Type B pancreatic cell (in vitro differentiated cells): ENCODE measurements at regions not wholly inside any gene's neighbourhood (a gene's known extent, or its start where the extent isn't known, plus 50 kb on each side); places are given as distances from the start of the nearest gene placed in this dataset.

Experiments
- DNase-seq: peaks from one replicate; pipeline ENCODE4 v3.0.0; 2021; ENCODE audit warnings: mixed read lengths; ENCODE audit not compliant: unreplicated experiment; ENCODE audit errors: extremely low spot score
- H3K27ac Mint-ChIP-seq: 2 replicates; pipeline ENCODE4 v1.8.0; 2021; ENCODE audit warnings: mild to moderate bottlenecking, mixed read lengths
- H3K27me3 Mint-ChIP-seq: 2 replicates; pipeline ENCODE4 v1.8.0; 2021; ENCODE audit warnings: mixed read lengths
- H3K36me3 Mint-ChIP-seq: 2 replicates; pipeline ENCODE4 v1.8.0; 2021; ENCODE audit warnings: mixed read lengths
- H3K4me1 Mint-ChIP-seq: one replicate; pipeline ENCODE4 v1.8.0; 2021; ENCODE audit warnings: mixed read lengths; ENCODE audit not compliant: unreplicated experiment
- H3K4me3 Mint-ChIP-seq: 2 replicates; pipeline ENCODE4 v1.8.0; 2021; ENCODE audit warnings: mild to moderate bottlenecking, mixed read lengths
- H3K9me3 Mint-ChIP-seq: 2 replicates; pipeline ENCODE4 v1.8.0; 2021; ENCODE audit warnings: mixed read lengths
- TF ChIP-seq, protein P1 (sequence below): fragments of 200-600 bp; sonication (generic); conservative IDR thresholded peaks from 2 replicates; pipeline ENCODE4 v1.5.0; 2021; ENCODE audit warnings: antibody characterized with exemption, mild to moderate bottlenecking

DNA sequence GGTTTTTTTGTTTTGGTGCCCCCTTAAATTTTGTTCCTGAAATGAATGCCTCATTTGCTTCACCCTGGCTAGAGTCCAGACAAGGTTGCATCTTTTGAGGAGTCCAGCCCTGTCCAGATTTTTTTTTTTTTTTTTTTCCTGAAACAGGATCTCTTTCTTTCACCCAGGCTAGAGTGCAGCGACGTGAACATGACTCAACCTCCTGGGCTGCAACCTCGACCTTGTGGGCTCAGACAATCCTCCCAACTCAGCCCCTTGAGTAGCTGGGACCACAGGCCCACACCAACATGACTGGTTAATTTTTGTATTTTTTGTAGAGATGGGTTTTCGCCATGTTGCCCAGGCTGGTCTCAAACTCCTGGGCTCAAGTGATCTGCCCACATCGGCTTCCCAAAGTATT is 469.0 kb upstream of the BRINP1 start:
- H3K4me1 Mint-ChIP-seq, result peaks cover 14% of the 10 kb centered on the region
- no peak for DNase-seq

DNA sequence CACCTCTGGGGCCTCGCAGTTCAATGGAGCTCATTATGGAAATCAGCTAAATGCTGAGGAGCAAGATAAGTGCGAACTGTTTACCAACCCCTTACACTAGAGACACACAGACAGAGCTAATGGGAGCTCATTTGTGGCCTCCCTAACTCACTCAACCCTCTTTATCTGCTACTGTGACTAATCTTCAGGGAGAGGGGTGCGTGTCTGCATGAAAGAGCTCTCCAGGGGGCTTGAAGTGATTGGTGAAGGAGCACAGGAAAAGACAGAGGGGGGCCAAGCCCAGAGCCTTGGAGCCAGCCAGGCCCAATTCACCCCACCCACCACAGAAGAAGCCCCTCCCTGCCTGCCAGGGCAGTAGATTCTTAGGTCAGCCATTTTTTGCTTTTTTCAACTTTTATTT is 466.8 kb upstream of the BRINP1 start:
- H3K36me3 Mint-ChIP-seq, result no peaks in the 10 kb centered on the region
- H3K27ac Mint-ChIP-seq, result no peak overlapping the region
- DNase-seq, result no peak

More for the DNA sequence above, 469.0 kb upstream of the BRINP1 start:
- H3K27me3 Mint-ChIP-seq, result peaks cover 15% of the 10 kb centered on the region
- TF ChIP-seq, protein P1, sequence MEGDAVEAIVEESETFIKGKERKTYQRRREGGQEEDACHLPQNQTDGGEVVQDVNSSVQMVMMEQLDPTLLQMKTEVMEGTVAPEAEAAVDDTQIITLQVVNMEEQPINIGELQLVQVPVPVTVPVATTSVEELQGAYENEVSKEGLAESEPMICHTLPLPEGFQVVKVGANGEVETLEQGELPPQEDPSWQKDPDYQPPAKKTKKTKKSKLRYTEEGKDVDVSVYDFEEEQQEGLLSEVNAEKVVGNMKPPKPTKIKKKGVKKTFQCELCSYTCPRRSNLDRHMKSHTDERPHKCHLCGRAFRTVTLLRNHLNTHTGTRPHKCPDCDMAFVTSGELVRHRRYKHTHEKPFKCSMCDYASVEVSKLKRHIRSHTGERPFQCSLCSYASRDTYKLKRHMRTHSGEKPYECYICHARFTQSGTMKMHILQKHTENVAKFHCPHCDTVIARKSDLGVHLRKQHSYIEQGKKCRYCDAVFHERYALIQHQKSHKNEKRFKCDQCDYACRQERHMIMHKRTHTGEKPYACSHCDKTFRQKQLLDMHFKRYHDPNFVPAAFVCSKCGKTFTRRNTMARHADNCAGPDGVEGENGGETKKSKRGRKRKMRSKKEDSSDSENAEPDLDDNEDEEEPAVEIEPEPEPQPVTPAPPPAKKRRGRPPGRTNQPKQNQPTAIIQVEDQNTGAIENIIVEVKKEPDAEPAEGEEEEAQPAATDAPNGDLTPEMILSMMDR, result no peak
- no peaks in the 10 kb centered on the region for H3K9me3 Mint-ChIP-seq
- no peak overlapping the region for H3K4me3 Mint-ChIP-seq
- H3K27ac Mint-ChIP-seq, result no peak overlapping the region
- no peaks in the 10 kb centered on the region for H3K36me3 Mint-ChIP-seq

DNA sequence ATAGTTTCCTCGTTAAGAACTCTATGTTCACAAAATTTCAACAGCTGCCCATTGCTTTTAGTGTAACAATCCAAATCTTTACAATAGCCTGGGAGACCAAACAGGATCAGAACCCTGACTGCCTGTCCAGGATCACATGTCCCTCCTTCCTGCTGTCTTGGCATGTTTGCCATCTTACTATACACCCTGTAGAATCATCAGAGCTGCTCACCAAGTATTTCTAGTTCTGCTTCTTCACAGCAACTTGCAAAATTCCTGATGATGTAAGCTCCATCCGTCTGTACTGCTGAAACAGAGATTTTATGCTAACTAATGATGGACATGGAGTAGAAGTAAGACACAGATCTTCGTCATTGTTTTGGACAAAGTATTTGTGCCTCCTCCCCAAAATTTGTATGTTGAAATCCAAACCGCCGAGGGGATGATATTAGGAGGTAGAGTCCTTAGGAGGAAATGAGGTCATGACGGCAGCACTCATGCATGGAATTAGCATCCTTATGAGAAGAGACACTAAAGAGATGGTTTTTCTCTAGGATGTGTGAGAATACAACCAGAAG is 464.9 kb upstream of the BRINP1 start:
- no peak overlapping the region for H3K4me3 Mint-ChIP-seq
- H3K36me3 Mint-ChIP-seq, result no peaks in the 10 kb centered on the region
- TF ChIP-seq, protein P1, result no peak
- H3K27me3 Mint-ChIP-seq, result peaks cover 25% of the 10 kb centered on the region
- no peak for DNase-seq
- H3K9me3 Mint-ChIP-seq, result no peaks in the 10 kb centered on the region
- no peaks in the 10 kb centered on the region for H3K4me1 Mint-ChIP-seq
- H3K27ac Mint-ChIP-seq, result peak overlapping the region; percentile 78

More for the DNA sequence above, 466.8 kb upstream of the BRINP1 start:
- Mint-ChIP-seq H3K27me3 (peaks cover 26% of the 10 kb centered on the region), H3K9me3 (no peaks in the 10 kb centered on the region), H3K4me1 (peaks cover 14% of the 10 kb centered on the region), H3K4me3 (no peak overlapping the region)
- TF ChIP-seq, protein P1, result no peak

DNA sequence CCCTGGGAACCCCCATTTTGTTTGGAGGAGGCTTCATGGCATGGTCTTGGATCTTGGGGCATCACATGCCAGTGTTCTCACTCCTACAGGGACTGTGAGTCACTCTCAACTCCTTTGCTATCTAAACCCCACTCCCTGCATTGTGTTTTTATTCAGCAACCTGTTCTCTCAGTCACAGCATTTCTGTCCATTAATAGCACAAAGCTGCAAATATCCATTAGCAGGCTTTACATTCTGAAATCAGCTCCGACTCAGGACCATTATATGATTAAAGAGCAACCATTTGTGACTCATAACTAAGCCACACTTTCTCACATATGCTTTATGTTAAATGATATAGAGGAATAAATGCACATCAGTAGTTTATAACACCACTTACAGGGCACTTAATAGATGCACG is 462.1 kb upstream of the BRINP1 start:
- no peak for DNase-seq
- TF ChIP-seq, protein P1, result no peak
- Mint-ChIP-seq H3K9me3 (no peaks in the 10 kb centered on the region), H3K4me3 (no peak overlapping the region), H3K4me1 (no peaks in the 10 kb centered on the region), H3K27ac (no peak overlapping the region), H3K27me3 (peaks cover 38% of the 10 kb centered on the region), H3K36me3 (no peaks in the 10 kb centered on the region)

DNA sequence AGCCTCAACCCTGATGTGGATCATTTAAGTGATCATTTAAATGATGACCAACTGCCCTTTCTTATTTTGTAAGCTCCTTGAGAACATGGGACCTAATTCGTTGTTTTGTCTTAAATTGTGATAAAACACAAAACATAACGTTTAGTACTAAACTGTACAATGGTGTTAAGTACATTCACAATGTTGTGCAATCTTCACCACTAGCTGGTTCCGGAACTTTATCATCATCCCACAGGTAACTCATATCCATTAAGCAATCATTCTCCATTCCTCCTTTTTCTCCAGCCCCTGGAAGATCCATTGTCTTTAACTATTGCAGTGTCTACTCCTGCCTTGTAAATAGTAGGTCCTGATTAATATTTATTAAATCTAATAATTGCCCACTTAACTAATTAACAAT is 460.5 kb upstream of the BRINP1 start:
- no peak for DNase-seq
- Mint-ChIP-seq H3K27ac (no peak overlapping the region), H3K4me1 (no peaks in the 10 kb centered on the region), H3K27me3 (peaks cover 42% of the 10 kb centered on the region), H3K36me3 (no peaks in the 10 kb centered on the region), H3K9me3 (no peaks in the 10 kb centered on the region), H3K4me3 (no peak overlapping the region)
- TF ChIP-seq, protein P1, result no peak

DNA sequence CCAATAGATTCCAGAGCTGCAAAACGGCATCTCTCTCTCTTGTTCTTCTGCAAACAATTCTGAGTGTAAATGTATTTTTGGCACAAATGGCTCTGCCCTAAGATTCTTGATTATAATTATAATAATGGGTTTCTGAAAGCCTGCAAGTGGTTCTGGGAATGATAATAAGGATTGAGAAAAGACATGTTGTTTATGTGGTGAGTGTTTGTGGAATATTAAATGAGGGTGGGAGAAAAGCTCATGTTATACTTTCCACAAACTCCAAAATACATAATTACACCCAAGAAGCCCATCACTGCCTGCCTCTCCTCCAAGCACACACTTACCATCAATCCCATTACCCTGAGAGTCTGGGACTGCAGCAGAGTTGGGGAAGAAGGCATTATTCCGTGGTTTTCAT is 460.0 kb upstream of the BRINP1 start:
- Mint-ChIP-seq H3K9me3 (no peaks in the 10 kb centered on the region), H3K4me1 (no peaks in the 10 kb centered on the region), H3K27ac (no peak overlapping the region), H3K27me3 (peaks cover 40% of the 10 kb centered on the region), H3K36me3 (no peaks in the 10 kb centered on the region), H3K4me3 (no peak overlapping the region)
- TF ChIP-seq, protein P1, result no peak
- no peak for DNase-seq
